GM18519 (cell line): ENCODE measurements at regions not wholly inside any gene's neighbourhood (a gene's known extent, or its start where the extent isn't known, plus 50 kb on each side); places are given as distances from the start of the nearest gene placed in this dataset.

Source experiments
- ATAC-seq: cut with Tn5 transposase; IDR thresholded peaks from one replicate; pipeline ENCODE4 v1.9.1; 2021; ENCODE audit warnings: mild to moderate bottlenecking, moderate library complexity; ENCODE audit not compliant: unreplicated experiment, low FRiP score

- ATAC-seq, result no peak
Measured at GRCh38 chr2:65671670-65672242, 239.4 kb upstream of the SPRED2 start.

DNA sequence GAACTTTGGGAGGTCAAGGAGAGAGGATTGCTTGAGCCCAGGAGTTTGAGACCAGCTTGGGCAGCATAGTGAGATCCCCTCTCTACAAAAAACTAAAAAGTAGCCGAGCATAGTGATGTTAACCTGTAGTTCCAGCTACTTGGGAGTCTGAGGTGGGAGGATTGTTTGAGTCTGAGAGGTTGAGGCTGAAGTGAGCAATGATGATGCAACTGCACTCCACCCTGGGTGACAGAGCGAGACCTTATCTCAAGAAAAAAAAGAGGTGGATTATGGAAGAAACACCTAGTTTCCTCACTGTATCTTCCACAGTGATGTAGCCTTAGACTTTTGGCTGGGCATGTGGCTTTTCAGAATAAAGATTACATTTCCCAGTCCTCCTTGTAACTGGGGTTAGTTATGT, 237.2 kb upstream of the SPRED2 start:
- no peak for ATAC-seq

- ATAC-seq, result no peak
Measured at GRCh38 chr2:65668744-65669143, 236.3 kb upstream of the SPRED2 start.

GRCh38 chr2:65666156-65666725, 233.8 kb upstream of the SPRED2 start:
- peak; percentile 100 for ATAC-seq

- ATAC-seq, result no peak
Measured at GRCh38 chr2:65664931-65665330, 232.5 kb upstream of the SPRED2 start.

GRCh38 chr2:65663831-65664407, 231.5 kb upstream of the SPRED2 start:
- ATAC-seq, result no peak

DNA sequence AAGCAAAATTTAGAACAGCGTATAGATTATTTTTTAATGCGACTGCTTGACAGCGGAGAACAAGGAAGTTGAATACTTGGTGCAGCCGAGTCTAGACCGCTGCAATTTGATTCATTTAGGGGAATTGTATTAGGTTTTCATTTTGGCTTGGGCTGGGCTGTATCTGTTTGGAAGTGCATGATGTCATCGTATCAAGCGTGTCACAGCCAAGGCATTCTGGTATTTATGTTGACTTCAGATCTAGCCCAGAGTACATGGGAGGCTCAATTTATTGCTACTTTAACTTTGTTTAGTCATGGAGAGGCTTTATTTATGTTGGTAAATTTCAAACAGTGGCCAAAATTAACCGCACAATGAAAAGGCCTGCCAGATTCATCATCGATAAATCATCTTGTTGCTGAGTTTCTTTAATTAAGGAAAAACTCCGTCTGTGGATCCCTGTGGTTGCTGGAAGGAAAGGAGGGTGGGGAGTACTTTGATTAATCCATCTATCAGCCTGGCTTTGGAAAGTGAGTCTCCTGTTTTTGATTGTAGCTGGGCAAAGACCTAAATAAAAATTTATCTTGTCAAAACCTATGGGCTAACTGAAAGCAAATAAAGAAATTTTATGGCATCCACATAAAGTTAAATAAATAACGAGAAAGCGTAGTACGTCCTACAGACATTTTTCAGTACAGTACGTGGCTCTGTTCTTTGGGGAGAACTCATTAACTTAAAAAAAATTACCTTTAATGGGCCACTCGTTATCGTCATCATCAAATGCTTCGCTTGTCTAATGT, 230.4 kb upstream of the SPRED2 start:
- ATAC-seq, result no peak

DNA sequence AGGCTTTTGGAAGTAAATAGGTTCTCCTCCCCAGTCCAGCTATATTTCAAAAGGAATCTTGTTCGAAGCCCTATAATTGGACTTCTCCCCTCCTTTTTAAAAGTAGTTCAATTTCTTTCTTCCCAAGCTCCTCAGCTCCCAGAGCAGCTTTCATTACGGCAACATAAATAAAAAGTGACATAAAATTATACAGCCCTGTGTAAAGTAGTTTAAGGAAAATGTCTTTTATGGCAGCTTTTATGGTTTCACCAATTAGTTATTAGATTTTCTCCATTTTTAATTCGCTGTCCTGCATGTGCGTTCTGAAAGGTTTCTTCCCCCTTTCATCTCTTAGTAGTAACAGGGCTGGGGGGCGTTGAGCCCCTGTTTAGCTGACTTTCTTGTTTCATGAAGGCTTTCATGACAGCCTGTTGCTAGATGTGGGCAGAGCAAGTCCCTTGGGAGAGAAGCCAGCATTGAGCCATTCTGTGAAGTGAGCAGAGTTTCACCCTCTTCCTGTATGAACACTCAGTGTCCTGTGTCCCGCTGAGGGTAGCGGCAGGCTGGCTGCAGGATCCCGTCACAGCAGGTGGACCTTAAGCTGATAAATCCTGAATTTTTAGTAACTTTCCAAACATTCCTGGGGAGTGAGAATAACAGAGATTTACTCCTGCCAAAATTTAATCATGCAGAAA, 229.7 kb upstream of the SPRED2 start:
- ATAC-seq, result no peak

- no peak for ATAC-seq
Measured at GRCh38 chr2:65660340-65660739, 227.9 kb upstream of the SPRED2 start.

DNA sequence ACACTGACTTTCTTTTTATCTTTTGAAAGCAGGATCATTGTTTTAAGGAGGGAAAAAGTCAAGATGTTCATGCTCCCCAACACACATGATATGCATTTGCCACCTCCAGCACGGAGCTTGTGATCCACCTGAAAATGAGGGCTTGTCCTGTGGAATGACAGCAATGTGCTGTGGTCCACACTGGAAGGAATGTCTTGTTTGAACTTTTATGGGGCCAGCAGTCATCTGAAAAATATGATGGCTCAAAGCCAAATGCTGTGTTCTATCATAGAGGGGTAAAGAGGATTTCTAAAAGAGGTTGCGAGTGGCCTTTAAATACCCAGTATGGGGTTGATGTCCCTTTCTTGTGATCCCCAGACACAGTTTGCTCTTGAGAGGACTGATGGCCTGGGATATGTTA, 226.5 kb upstream of the SPRED2 start:
- no peak for ATAC-seq

DNA sequence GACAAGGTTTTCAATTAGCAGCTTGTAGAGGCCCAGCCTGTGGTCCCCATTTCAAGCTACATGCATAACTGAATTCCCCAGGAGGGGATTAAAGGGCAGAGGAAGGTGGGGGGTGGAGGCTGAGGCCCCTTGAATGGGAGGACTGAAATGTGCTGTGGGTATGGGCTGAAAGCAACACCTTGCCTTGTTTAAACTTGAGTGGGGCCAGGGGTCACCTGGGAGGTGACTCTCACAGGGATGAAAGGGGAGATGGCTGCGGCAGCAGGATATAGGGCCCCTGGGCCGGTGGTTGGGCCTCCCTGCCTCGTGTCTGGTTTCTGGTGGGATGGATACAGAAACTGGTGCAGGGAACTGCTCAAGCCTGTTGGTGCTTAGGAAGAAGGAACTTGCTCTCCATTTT, 225.9 kb upstream of the SPRED2 start:
- ATAC-seq, result no peak

- no peak for ATAC-seq
Measured at GRCh38 chr2:65656160-65656718, 223.8 kb upstream of the SPRED2 start.

GRCh38 chr2:65655000-65655399, 222.6 kb upstream of the SPRED2 start:
- no peak for ATAC-seq

DNA sequence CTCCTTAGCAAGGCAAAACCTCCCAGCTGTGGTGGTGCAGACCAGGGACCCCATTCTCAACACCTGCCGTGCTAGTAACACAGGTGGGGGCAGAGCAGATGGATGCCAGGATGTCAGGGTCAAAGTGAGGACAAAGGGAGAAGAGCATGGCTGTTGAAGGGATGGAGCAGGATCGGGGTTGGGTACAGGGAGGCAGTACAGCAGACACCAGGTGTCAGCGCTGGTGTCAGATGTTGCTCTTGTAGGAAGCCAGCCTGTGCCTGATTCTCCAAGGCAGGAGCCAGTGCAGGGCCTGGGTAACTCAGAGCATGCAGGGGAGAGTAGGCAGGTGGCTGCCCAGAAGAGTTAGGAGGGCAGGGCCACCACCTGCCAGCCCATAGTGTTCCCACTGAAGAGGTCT, 222.1 kb upstream of the SPRED2 start:
- ATAC-seq, result no peak

- no peak for ATAC-seq
Measured at GRCh38 chr2:65652066-65652465, 219.7 kb upstream of the SPRED2 start.

- no peak for ATAC-seq
Measured at GRCh38 chr2:65649811-65650589, 217.6 kb upstream of the SPRED2 start.

GRCh38 chr2:65647249-65647842, 214.9 kb upstream of the SPRED2 start:
- ATAC-seq, result no peak

DNA sequence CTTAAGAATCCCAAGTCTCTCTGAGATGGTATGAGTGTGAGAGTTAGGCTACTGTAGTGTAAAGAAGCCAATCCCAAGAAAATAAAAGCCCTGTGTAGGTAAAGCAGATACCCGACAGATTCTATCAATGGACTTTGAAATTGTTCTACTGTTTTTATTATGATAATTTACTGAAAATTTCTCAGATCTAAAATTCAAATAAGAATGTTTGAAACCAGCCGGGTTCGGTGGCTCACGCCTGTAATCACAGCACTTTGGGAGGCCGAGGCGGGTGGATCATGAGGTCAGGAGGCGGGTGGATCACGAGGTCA, 208.3 kb upstream of the SPRED2 start:
- no peak for ATAC-seq

- ATAC-seq, result no peak
Measured at GRCh38 chr2:65639156-65639864, 206.9 kb upstream of the SPRED2 start.
